ENCODE measurements at regions not wholly inside any gene's neighbourhood (a gene's known extent, or its start where the extent isn't known, plus 50 kb on each side); places are given as distances from the start of the nearest gene placed in this dataset.

GRCh38 chr22:25386538-25386884 is 167.1 kb downstream of the CRYBB2 start:
- TF ChIP-seq MYC (IDR thresholded peaks at IDR 0.05; ENCODE audit: low read depth, low read length) (no peak), CTCF (IDR thresholded peaks at IDR 0.05; ENCODE audit: low read depth, low read length) (no peak), MAX (IDR thresholded peaks at IDR 0.05; ENCODE audit: low read depth, low read length) (no peak), POLR2A (IDR thresholded peaks at IDR 0.05; ENCODE audit: extremely low read depth, insufficient read length) (no peak)
- H3K4me3 ChIP-seq (ENCODE audit: low read depth, low read length), result no peak overlapping the region
- DNase-seq (ENCODE audit: low read depth), result no peak

- H3K4me3 ChIP-seq (ENCODE audit: low read depth, low read length), result no peak overlapping the region
- DNase-seq (ENCODE audit: low read depth), result no peak
- TF ChIP-seq MAX (IDR thresholded peaks at IDR 0.05; ENCODE audit: low read depth, low read length), result no peak
Observed at GRCh38 chr22:25388415-25388814, 169.0 kb downstream of the CRYBB2 start.

GRCh38 chr22:25388866-25389540 is 169.6 kb downstream of the CRYBB2 start:
- H3K4me3 ChIP-seq (ENCODE audit: low read depth, low read length), result no peak overlapping the region
- no peak for TF ChIP-seq MAX (IDR thresholded peaks at IDR 0.05; ENCODE audit: low read depth, low read length)
- peak; percentile 81 for DNase-seq (ENCODE audit: low read depth)

GRCh38 chr22:25389541-25389919 is 170.1 kb downstream of the CRYBB2 start:
- no peak for DNase-seq (ENCODE audit: low read depth)
- H3K4me3 ChIP-seq (ENCODE audit: low read depth, low read length), result no peak overlapping the region
- no peak for TF ChIP-seq POLR2A (IDR thresholded peaks at IDR 0.05; ENCODE audit: extremely low read depth, insufficient read length)
- TF ChIP-seq CTCF (IDR thresholded peaks at IDR 0.05; ENCODE audit: low read depth, low read length), result no peak
- TF ChIP-seq MAX (IDR thresholded peaks at IDR 0.05; ENCODE audit: low read depth, low read length), result no peak
- no peak for TF ChIP-seq MYC (IDR thresholded peaks at IDR 0.05; ENCODE audit: low read depth, low read length)

- no peak for DNase-seq (ENCODE audit: low read depth)
- TF ChIP-seq MYC (IDR thresholded peaks at IDR 0.05; ENCODE audit: low read depth, low read length), result no peak
- TF ChIP-seq MAX (IDR thresholded peaks at IDR 0.05; ENCODE audit: low read depth, low read length), result no peak
- no peak for TF ChIP-seq POLR2A (IDR thresholded peaks at IDR 0.05; ENCODE audit: extremely low read depth, insufficient read length)
- no peak for TF ChIP-seq CTCF (IDR thresholded peaks at IDR 0.05; ENCODE audit: low read depth, low read length)
- H3K4me3 ChIP-seq (ENCODE audit: low read depth, low read length), result no peak overlapping the region
Observed at GRCh38 chr22:25390297-25391240, 171.1 kb downstream of the CRYBB2 start.

- no peak for DNase-seq (ENCODE audit: low read depth)
- no peak for TF ChIP-seq CTCF (IDR thresholded peaks at IDR 0.05; ENCODE audit: low read depth, low read length)
- TF ChIP-seq MYC (IDR thresholded peaks at IDR 0.05; ENCODE audit: low read depth, low read length), result no peak
- TF ChIP-seq POLR2A (IDR thresholded peaks at IDR 0.05; ENCODE audit: extremely low read depth, insufficient read length), result no peak
Observed at GRCh38 chr22:25392584-25392983, 171.9 kb upstream of the GRK3 start.

More at GRCh38 chr22:25392584-25392983, 171.9 kb upstream of the GRK3 start:
- no peak overlapping the region for H3K4me3 ChIP-seq (ENCODE audit: low read depth, low read length)
